ENCODE measurements at regions not wholly inside any gene's neighbourhood (a gene's known extent, or its start where the extent isn't known, plus 50 kb on each side); places are given as distances from the start of the nearest gene placed in this dataset.
"Not testable (repeated sequence)": the region's sequence is repeated elsewhere in the genome, so short reads cannot be mapped to it uniquely, and the experiment has no call there.

DNA sequence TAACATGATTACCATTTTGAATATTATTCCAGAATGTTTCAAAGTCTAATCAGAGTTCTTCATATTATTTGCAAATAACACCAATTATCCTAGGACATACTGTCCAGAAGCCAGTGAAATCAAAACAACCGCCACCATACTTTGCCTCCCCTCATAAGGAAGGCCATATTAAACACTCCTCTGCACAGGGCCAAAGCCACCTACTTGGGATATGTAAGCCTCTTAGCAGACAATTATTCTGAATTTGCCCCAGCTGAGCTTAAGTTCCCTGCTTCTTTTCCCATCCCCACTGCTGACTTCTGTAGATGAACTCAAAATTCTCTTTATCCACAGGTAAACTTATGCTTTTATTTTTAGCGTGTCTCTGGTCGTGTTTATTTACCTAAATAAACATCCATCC, 374.0 kb downstream of the KIF2B start:
- H3K27ac ChIP-seq (ENCODE audit: low read length): no peak overlapping the region
- no peak overlapping the region for H3K9ac ChIP-seq (ENCODE audit: low read depth, low read length)
- no peaks in the 10 kb centered on the region for H3K27me3 ChIP-seq (ENCODE audit: insufficient read depth, low read length)
- no peaks in the 10 kb centered on the region for H3K4me1 ChIP-seq (ENCODE audit: insufficient read depth, low read length)
- H3K4me3 ChIP-seq (ENCODE audit: low read length): no peak overlapping the region
- no peaks in the 10 kb centered on the region for H3K36me3 ChIP-seq (ENCODE audit: insufficient read depth, low read depth, low read length)
- no peaks in the 10 kb centered on the region for H3K9me3 ChIP-seq (ENCODE audit: insufficient read depth, low read depth, low read length)

DNA sequence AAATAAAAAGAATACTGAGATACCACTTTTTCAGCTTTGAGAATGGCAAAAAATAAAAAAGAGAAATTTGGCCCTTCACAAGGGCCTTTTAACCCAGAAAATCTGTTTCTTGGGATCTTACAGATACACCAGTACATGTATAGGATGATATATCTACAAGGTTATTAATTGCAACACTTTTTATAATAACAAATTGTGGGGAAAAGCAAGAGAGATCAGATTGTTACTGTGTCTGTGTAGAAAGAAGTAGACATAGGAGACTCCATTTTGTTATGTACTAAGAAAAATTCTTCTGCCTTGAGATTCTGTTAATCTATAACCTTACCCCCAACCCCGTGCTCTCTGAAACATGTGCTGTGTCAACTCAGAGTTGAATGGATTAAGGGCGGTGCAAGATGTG, 378.7 kb downstream of the KIF2B start:
- H3K9me3 ChIP-seq (ENCODE audit: insufficient read depth, low read depth, low read length); H3K9ac ChIP-seq (ENCODE audit: low read depth, low read length); H3K4me1 ChIP-seq (ENCODE audit: insufficient read depth, low read length); H3K36me3 ChIP-seq (ENCODE audit: insufficient read depth, low read depth, low read length); H3K4me3 ChIP-seq (ENCODE audit: low read length); H3K27ac ChIP-seq (ENCODE audit: low read length); H3K27me3 ChIP-seq (ENCODE audit: insufficient read depth, low read length): not testable (repeated sequence)

DNA sequence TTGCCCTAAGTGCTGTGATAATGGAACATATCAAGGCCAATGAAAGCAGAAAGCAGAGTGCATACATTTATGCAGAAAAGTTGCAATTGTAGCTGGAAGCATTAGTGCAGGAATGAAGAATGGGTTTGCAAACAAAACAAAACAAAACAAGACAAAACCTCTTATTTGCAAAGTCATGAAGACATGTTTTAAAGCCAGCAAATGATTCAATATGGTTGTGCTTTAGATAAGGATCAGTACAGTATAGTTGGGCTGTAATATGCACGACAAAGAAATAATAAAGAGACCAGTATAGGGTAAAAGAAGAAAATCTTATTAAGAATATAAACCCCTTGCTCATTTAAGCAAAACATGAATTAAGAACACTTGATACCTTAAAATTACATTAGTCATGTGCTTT, 398.1 kb downstream of the KIF2B start:
- no peak overlapping the region for H3K4me3 ChIP-seq (ENCODE audit: low read length)
- H3K9me3 ChIP-seq (ENCODE audit: insufficient read depth, low read depth, low read length): no peaks in the 10 kb centered on the region
- no peak overlapping the region for H3K9ac ChIP-seq (ENCODE audit: low read depth, low read length)
- H3K27me3 ChIP-seq (ENCODE audit: insufficient read depth, low read length): no peaks in the 10 kb centered on the region
- no peak overlapping the region for H3K27ac ChIP-seq (ENCODE audit: low read length)
- no peaks in the 10 kb centered on the region for H3K36me3 ChIP-seq (ENCODE audit: insufficient read depth, low read depth, low read length)
- H3K4me1 ChIP-seq (ENCODE audit: insufficient read depth, low read length): no peaks in the 10 kb centered on the region

DNA sequence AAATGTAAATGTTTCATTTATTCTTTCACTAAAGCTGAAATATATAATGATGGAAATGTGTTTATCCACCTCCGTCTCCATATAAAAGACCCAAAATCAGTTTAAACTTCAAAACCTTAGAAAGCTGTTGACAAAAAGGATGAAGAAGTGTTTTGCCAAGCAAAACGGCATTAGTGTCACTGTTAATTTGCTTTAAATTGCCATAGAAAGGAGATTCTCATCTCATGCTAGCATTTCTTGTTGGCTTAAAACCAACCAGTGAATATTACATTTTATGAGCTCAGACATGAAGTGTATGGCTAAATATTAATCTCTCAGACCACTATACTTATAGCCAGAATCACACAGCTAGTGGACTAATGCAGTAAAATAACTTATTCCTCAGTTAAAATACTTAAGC, 398.8 kb downstream of the KIF2B start:
- no peaks in the 10 kb centered on the region for H3K9me3 ChIP-seq (ENCODE audit: insufficient read depth, low read depth, low read length)
- no peak overlapping the region for H3K4me3 ChIP-seq (ENCODE audit: low read length)
- H3K27me3 ChIP-seq (ENCODE audit: insufficient read depth, low read length): no peaks in the 10 kb centered on the region
- no peaks in the 10 kb centered on the region for H3K4me1 ChIP-seq (ENCODE audit: insufficient read depth, low read length)
- H3K27ac ChIP-seq (ENCODE audit: low read length): no peak overlapping the region
- no peaks in the 10 kb centered on the region for H3K36me3 ChIP-seq (ENCODE audit: insufficient read depth, low read depth, low read length)
- H3K9ac ChIP-seq (ENCODE audit: low read depth, low read length): no peak overlapping the region

DNA sequence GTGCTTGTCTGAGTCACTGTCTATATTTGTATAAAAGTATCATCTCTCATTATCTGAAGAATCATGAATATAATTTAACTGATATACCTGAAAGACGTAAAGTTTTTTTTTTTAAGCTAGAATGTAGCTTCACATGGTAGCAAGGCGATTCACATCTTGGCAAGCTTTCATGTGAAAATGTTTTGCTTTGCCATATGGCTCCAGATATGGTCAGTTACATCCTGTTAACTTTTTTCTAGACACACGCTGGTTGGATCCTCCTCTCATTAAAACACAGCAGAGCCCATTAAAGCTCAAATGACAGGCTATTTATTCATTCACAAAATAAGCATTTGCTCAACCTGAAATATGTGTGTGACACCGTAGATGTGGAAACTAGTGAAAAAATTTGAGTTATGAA, 412.8 kb downstream of the KIF2B start:
- Histone ChIP-seq H3K27me3 (ENCODE audit: insufficient read depth, low read length) (no peaks in the 10 kb centered on the region), H3K27ac (ENCODE audit: low read length) (no peak overlapping the region), H3K4me1 (ENCODE audit: insufficient read depth, low read length) (no peaks in the 10 kb centered on the region), H3K9ac (ENCODE audit: low read depth, low read length) (no peak overlapping the region), H3K9me3 (ENCODE audit: insufficient read depth, low read depth, low read length) (peaks cover 7% of the 10 kb centered on the region), H3K4me3 (ENCODE audit: low read length) (no peak overlapping the region), H3K36me3 (ENCODE audit: insufficient read depth, low read depth, low read length) (no peaks in the 10 kb centered on the region)

DNA sequence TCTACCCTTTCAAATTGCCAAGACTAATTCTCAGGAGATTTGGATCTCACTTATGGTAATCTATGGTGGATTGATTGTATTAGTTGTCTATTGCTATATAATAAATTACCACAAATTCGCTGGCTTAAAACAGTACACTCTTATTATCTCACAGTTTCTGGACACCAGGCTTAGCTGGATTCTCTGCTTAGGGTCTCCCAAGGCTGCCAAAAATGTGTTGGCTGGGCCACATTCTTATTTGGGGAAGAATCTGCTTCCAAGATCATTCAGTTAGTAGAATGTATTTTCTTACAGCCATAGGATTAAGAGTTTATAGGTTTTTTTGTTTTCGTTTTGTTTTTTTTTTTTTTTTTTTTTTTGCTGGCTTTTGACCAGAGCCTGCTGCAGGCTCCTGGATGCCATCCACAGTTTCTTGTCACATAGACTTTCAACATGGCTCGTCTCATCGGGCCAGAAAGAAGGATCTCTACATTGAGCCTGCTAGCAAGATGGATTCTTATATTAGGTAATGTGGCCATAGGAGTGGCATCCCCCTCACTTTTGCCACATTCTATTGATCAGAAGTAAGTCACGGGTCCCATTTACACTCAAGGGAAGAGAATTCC, 415.3 kb downstream of the KIF2B start:
- Histone ChIP-seq H3K36me3 (ENCODE audit: insufficient read depth, low read depth, low read length) (no peaks in the 10 kb centered on the region), H3K4me1 (ENCODE audit: insufficient read depth, low read length) (no peaks in the 10 kb centered on the region), H3K27ac (ENCODE audit: low read length) (no peak overlapping the region), H3K9ac (ENCODE audit: low read depth, low read length) (no peak overlapping the region), H3K9me3 (ENCODE audit: insufficient read depth, low read depth, low read length) (peaks cover 11% of the 10 kb centered on the region), H3K4me3 (ENCODE audit: low read length) (no peak overlapping the region), H3K27me3 (ENCODE audit: insufficient read depth, low read length) (no peaks in the 10 kb centered on the region)

DNA sequence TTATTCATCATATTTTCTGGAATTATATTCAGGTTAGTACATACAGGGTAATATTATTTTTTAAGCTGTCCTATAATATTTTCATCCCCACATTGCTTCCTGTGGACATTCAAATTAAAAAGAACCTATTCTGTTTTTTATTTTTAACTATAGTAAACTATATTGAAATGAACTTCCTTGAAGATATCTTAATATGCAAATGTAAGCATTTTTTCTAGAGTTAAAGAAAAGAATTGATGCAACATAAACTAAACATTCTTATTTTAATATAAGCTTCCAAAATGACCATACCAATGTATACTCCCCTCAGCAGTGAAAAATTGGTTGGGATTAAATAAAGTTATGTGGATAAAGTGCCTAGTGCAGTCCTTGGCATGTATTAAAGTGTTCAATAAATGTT, 416.6 kb downstream of the KIF2B start:
- H3K9me3 ChIP-seq (ENCODE audit: insufficient read depth, low read depth, low read length): peaks cover 14% of the 10 kb centered on the region
- H3K4me3 ChIP-seq (ENCODE audit: low read length): no peak overlapping the region
- no peaks in the 10 kb centered on the region for H3K4me1 ChIP-seq (ENCODE audit: insufficient read depth, low read length)
- H3K27ac ChIP-seq (ENCODE audit: low read length): no peak overlapping the region
- no peaks in the 10 kb centered on the region for H3K27me3 ChIP-seq (ENCODE audit: insufficient read depth, low read length)
- no peaks in the 10 kb centered on the region for H3K36me3 ChIP-seq (ENCODE audit: insufficient read depth, low read depth, low read length)
- H3K9ac ChIP-seq (ENCODE audit: low read depth, low read length): no peak overlapping the region

DNA sequence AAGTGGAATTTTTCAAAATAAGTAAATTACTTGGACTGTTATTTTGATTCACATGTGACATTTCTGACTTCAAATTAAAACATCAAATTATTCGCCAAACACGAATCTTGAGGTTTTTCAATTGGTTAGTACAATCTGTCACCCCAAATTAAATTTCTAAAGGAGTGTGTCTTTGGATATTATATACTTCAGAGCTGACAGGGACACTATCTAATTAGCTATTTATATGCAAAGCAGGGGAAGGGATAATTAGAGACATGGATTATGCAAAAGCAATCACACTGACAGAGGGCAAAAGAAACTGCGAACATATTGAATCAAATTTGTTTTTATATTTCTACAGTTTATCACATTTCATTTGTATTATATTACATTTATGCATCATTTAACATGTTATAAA, 433.0 kb downstream of the KIF2B start:
- Histone ChIP-seq H3K9me3 (ENCODE audit: insufficient read depth, low read depth, low read length) (no peaks in the 10 kb centered on the region), H3K4me1 (ENCODE audit: insufficient read depth, low read length) (peaks cover 36% of the 10 kb centered on the region), H3K9ac (ENCODE audit: low read depth, low read length) (peak overlapping the region; percentile 39; the same call in 1 of the 2 replicates), H3K36me3 (ENCODE audit: insufficient read depth, low read depth, low read length) (no peaks in the 10 kb centered on the region), H3K27me3 (ENCODE audit: insufficient read depth, low read length) (no peaks in the 10 kb centered on the region), H3K4me3 (ENCODE audit: low read length) (no peak overlapping the region), H3K27ac (ENCODE audit: low read length) (no peak overlapping the region)

DNA sequence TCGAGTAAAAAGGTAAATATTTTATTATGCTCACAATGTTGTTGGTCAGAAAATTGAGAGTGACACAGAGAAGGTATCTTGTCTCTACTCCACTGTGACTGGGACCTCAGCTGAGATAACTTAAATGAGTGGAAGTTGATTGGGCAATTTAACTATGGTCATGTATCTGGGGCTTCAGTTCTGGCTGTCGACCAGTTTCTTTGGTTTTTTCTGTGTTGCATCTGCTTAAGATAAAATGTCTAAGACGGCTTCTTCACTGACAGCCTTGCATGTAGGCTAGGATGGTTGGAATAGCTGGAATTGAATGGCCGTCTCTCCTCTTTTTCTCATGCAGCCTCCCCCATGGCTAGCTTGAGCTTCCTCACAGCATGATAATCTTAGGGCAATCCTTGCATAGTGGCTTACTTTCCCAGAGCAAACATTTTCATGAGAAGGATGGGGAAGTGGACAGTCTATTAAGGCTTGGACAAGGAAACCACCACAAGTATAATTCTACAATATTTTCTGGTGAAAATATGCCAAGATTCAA, 433.7 kb downstream of the KIF2B start:
- Histone ChIP-seq H3K36me3 (ENCODE audit: insufficient read depth, low read depth, low read length) (no peaks in the 10 kb centered on the region), H3K9me3 (ENCODE audit: insufficient read depth, low read depth, low read length) (no peaks in the 10 kb centered on the region), H3K4me3 (ENCODE audit: low read length) (peak overlapping the region; percentile 43; the same call in 1 of the 2 replicates), H3K27ac (ENCODE audit: low read length) (no peak overlapping the region), H3K4me1 (ENCODE audit: insufficient read depth, low read length) (peaks cover 36% of the 10 kb centered on the region), H3K9ac (ENCODE audit: low read depth, low read length) (0 out of 2 replicates have a peak overlapping the region, but pooled peaks have one; percentile 0), H3K27me3 (ENCODE audit: insufficient read depth, low read length) (no peaks in the 10 kb centered on the region)

DNA sequence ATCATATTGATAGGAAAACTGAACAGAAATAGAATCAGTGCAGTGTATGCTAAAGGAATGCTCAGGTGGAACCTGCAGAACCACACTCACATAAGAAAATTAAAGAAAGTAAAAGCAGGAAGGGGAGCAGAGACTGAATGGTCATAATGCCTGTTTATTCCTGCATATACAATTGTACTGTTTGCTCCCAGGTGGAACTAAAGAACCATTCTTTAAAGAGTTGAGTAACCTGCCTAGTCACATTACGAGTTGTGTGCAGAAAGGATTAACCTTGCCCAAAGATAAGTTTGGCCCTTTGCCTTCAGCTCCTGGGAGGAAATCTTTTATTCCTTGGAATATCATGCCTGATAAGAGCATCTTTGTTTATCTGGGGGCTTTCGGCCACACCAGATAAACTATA, 434.7 kb downstream of the KIF2B start:
- Histone ChIP-seq H3K4me3 (ENCODE audit: low read length) (no peak overlapping the region), H3K27me3 (ENCODE audit: insufficient read depth, low read length) (no peaks in the 10 kb centered on the region), H3K4me1 (ENCODE audit: insufficient read depth, low read length) (peaks cover 36% of the 10 kb centered on the region), H3K27ac (ENCODE audit: low read length) (peak overlapping the region; percentile 37), H3K9me3 (ENCODE audit: insufficient read depth, low read depth, low read length) (no peaks in the 10 kb centered on the region), H3K36me3 (ENCODE audit: insufficient read depth, low read depth, low read length) (no peaks in the 10 kb centered on the region), H3K9ac (ENCODE audit: low read depth, low read length) (no peak overlapping the region)

DNA sequence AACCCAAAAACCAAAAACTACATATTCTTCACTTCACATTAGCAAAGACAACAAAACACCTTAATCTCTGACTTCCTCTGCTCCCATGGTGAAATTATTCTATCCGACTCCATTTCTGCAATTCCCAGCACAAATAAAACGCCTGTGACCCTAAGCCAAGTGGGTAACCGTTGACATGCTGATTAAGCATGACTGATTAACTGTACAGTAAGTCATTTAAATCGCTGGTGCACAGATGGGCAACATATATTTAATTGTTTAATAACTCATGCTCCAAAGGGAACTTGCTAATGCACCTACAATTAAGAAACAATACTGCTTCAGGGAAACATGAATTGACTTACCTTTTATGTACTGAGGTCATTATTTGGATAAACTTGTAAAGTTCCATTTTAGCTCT, 436.7 kb downstream of the KIF2B start:
- Histone ChIP-seq H3K4me3 (ENCODE audit: low read length) (no peak overlapping the region), H3K4me1 (ENCODE audit: insufficient read depth, low read length) (peaks cover 36% of the 10 kb centered on the region), H3K27ac (ENCODE audit: low read length) (no peak overlapping the region), H3K9ac (ENCODE audit: low read depth, low read length) (no peak overlapping the region), H3K27me3 (ENCODE audit: insufficient read depth, low read length) (no peaks in the 10 kb centered on the region), H3K9me3 (ENCODE audit: insufficient read depth, low read depth, low read length) (peaks cover 10% of the 10 kb centered on the region; the same call in 1 of the 2 replicates), H3K36me3 (ENCODE audit: insufficient read depth, low read depth, low read length) (peaks cover 4% of the 10 kb centered on the region; the same call in 1 of the 2 replicates)

DNA sequence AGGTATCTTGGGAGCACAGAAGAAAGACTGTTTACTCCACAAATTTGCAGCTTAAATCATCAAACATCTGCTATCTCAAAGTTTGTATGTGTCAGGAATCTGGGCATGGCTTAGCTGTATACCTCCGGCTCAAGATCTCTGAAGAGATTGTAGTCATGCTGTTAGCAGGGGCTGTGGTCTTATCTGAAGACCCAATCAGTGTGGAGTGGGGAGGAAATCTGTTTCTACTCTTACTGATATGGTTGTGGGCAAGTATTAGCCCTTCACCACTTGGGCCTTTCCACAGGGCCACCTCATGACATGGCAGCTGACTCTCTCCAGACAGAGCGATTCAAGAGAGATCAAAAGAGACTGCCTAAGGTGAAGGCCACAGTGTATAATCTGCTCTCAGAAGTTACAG, 438.7 kb downstream of the KIF2B start:
- H3K4me3 ChIP-seq (ENCODE audit: low read length): no peak overlapping the region
- H3K36me3 ChIP-seq (ENCODE audit: insufficient read depth, low read depth, low read length): peaks cover 4% of the 10 kb centered on the region; the same call in 1 of the 2 replicates
- no peak overlapping the region for H3K9ac ChIP-seq (ENCODE audit: low read depth, low read length)
- H3K27ac ChIP-seq (ENCODE audit: low read length): no peak overlapping the region
- H3K9me3 ChIP-seq (ENCODE audit: insufficient read depth, low read depth, low read length): peaks cover 19% of the 10 kb centered on the region; the same call in 1 of the 2 replicates
- H3K4me1 ChIP-seq (ENCODE audit: insufficient read depth, low read length): peaks cover 21% of the 10 kb centered on the region
- no peaks in the 10 kb centered on the region for H3K27me3 ChIP-seq (ENCODE audit: insufficient read depth, low read length)

Data from iPS-20b (cell line).